ENCODE measurements at regions not wholly inside any gene's neighbourhood (a gene's known extent, or its start where the extent isn't known, plus 50 kb on each side); places are given as distances from the start of the nearest gene placed in this dataset.

DNA sequence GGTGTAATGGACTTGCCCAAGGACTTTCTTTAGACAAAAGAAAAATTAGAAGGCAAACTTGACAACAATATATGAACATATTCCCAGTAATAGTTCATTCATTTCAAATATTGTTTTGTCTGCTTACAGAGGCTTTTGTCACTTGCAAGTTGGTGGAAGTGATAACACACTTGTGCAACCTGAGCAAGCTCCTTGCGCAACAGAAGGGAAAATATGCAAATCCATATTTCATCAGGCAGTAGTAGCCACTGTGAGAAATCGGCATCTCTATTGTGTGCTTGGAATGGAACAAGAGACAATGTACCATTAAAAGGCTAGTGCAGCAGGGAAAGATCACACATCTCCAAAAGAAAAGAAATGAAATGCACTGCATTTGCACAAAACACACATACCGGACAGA is 125.3 kb upstream of the RASEF start:
- no peak overlapping the region for H2BK20ac ChIP-seq (ENCODE audit: low read depth, low read length, poor library complexity, severe bottlenecking)
- no peak overlapping the region for H3K9ac ChIP-seq (ENCODE audit: extremely low read depth, insufficient read length, low read length)
- H4K91ac ChIP-seq (ENCODE audit: insufficient read length, low read depth, low read length): no peak overlapping the region
- Mint-ChIP-seq H3K27ac (no peak overlapping the region), H3K9me3 (no peaks in the 10 kb centered on the region), H3K36me3 (ENCODE audit: insufficient read depth in 1 of 3, low read depth in 3 of 3) (no peaks in the 10 kb centered on the region), H3K27me3 (ENCODE audit: low read depth) (no peaks in the 10 kb centered on the region), H3K4me1 (peaks cover 17 to 25% of the 10 kb centered on the region in 2 experiments), H3K4me3 (no peak overlapping the region)
- no peak overlapping the region for H4K8ac ChIP-seq (replicated peaks; ENCODE audit: insufficient read length, low read depth, low read length)
- H4K5ac ChIP-seq (ENCODE audit: insufficient read length, low read depth, low read length): no peak overlapping the region
- H2BK15ac ChIP-seq (ENCODE audit: low read depth, low read length): no peak overlapping the region
- TF ChIP-seq, protein P1, sequence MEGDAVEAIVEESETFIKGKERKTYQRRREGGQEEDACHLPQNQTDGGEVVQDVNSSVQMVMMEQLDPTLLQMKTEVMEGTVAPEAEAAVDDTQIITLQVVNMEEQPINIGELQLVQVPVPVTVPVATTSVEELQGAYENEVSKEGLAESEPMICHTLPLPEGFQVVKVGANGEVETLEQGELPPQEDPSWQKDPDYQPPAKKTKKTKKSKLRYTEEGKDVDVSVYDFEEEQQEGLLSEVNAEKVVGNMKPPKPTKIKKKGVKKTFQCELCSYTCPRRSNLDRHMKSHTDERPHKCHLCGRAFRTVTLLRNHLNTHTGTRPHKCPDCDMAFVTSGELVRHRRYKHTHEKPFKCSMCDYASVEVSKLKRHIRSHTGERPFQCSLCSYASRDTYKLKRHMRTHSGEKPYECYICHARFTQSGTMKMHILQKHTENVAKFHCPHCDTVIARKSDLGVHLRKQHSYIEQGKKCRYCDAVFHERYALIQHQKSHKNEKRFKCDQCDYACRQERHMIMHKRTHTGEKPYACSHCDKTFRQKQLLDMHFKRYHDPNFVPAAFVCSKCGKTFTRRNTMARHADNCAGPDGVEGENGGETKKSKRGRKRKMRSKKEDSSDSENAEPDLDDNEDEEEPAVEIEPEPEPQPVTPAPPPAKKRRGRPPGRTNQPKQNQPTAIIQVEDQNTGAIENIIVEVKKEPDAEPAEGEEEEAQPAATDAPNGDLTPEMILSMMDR (conservative IDR thresholded peaks at IDR 0.05): no peak
- no peak overlapping the region for H3K4ac ChIP-seq (ENCODE audit: low read depth, low read length)
- H3K18ac ChIP-seq (ENCODE audit: insufficient read length, low read depth, low read length): no peak overlapping the region
- no peak overlapping the region for H3K56ac ChIP-seq (ENCODE audit: insufficient read length, low read depth, low read length)
- no peak overlapping the region for H2BK120ac ChIP-seq (ENCODE audit: low read depth, low read length, poor library complexity, severe bottlenecking)
- H4K20me1 ChIP-seq (ENCODE audit: control insufficient read depth, insufficient read depth, insufficient read length): no peaks in the 10 kb centered on the region
- H3K79me1 ChIP-seq (ENCODE audit: insufficient read depth, low read depth, low read length, poor library complexity, severe bottlenecking): no peaks in the 10 kb centered on the region
- no peak overlapping the region for H3K23ac ChIP-seq (ENCODE audit: insufficient read length, low read depth, low read length)
- no peak for DNase-seq
- H2AFZ ChIP-seq (ENCODE audit: low read length): no peak overlapping the region
- H3K4me2 ChIP-seq (ENCODE audit: insufficient read depth, insufficient read length, low read length): no peak overlapping the region
- H3K79me2 ChIP-seq (ENCODE audit: insufficient read depth, low read length): no peaks in the 10 kb centered on the region
- WGBS (ENCODE audit: extremely low coverage, insufficient read length, low lambda C conversion rate): no CpG with 5 or more reads among the region's 3 CpGs
- H2BK5ac ChIP-seq (ENCODE audit: insufficient read length, low read length): no peak overlapping the region
- H3T11ph ChIP-seq (ENCODE audit: low read length): no peak overlapping the region
- H2BK12ac ChIP-seq (ENCODE audit: insufficient read length, low read depth, low read length): no peak overlapping the region
- H3K4me1 ChIP-seq (ENCODE audit: insufficient read depth, low read length): no peaks in the 10 kb centered on the region; the same call in 1 of the 2 replicates
- H3K23me2 ChIP-seq (ENCODE audit: insufficient read length, low read depth, low read length, poor library complexity, severe bottlenecking): no peaks in the 10 kb centered on the region
- no peaks in the 10 kb centered on the region for H3K9me3 ChIP-seq (ENCODE audit: control insufficient read depth, low read depth, low read length)
- no peak overlapping the region for H3K14ac ChIP-seq (ENCODE audit: insufficient read depth, low read length)
- H2AK5ac ChIP-seq (ENCODE audit: insufficient read length, low read length): no peak overlapping the region
- no peak overlapping the region for H3K27ac ChIP-seq (ENCODE audit: insufficient read length, low read depth, low read length)
- no peaks in the 10 kb centered on the region for H3K27me3 ChIP-seq (ENCODE audit: insufficient read depth, low read length)
